K562 (cell line): ENCODE measurements at regions not wholly inside any gene's neighbourhood (a gene's known extent, or its start where the extent isn't known, plus 50 kb on each side); places are given as distances from the start of the nearest gene placed in this dataset.

Source experiments
- ATAC-seq: fragments of 200-7000 bp; cut with Tn5 transposase; 3 replicates; pipeline ENCODE4 v1.9.1; 2020; ENCODE audit warnings: moderate library complexity
- BruUV-seq: library from RNA; stranded (reverse); fragments of 400-500 nt; replicated peaks from 2 replicates; lab custom pipeline; 2021; lab: Mats Ljungman, UMichigan
- CTCF ChIA-PET: fragments of 300-600 bp; formaldehyde crosslinking; extraction: SDS; loops from one replicate; lab custom pipeline; 2021; ENCODE audit warnings: low intra/inter-chr PET ratio; lab: Yijun Ruan, JAX
- POLR2A ChIA-PET: fragments of 300-600, 350-650 bp; sonication (Branson Sonifier 250); formaldehyde crosslinking; extraction: SDS; loops from one replicate; lab custom pipeline; 2021; ENCODE audit warnings: antibody characterized with exemption, inconsistent platforms; lab: Yijun Ruan, JAX
- DNase-seq, 4 experiments: peaks; one replicate each; pipeline versions ENCODE4 v3.0.0 to v3.0.0-alpha.2; 2011 to 2018; ENCODE audit warnings: low spot score in 3 of 4, mixed read lengths in 3 of 4; ENCODE audit errors: extremely low read depth in 1 of 4
- FAIRE-seq: peaks from 2 replicates; lab custom pipeline; 2011; peaks lifted over from hg19 to GRCh38; lab: Jason Lieb, UNC
- H2AFZ ChIP-seq: 2 replicates; pipeline ENCODE4 v1.6.0; 2011; ENCODE audit warnings: low read depth, low read length, control low read depth, inconsistent platforms
- H3K27ac ChIP-seq: fragments of 200-600 bp; 3 replicates; pipeline ENCODE4 v1.8.0; 2011; ENCODE audit warnings: low read depth, mild to moderate bottlenecking, control low read depth, inconsistent platforms, low read length, moderate library complexity, mixed read lengths; ENCODE audit errors: extremely low read depth
- H3K27me3 ChIP-seq, 2 experiments: fragments of 300-600 bp in 1 of 2; 2 replicates in 1 of 2; 3 replicates in 1 of 2; pipeline versions ENCODE4 v1.6.0 to v1.8.0; 2011; ENCODE audit warnings: inconsistent platforms in 2 of 2, low read length in 2 of 2, mild to moderate bottlenecking in 1 of 2, mixed read lengths in 1 of 2, moderate library complexity in 1 of 2; ENCODE audit not compliant: control insufficient read depth in 2 of 2, insufficient read depth in 2 of 2
- H3K36me3 ChIP-seq: fragments of 300-600 bp; 3 replicates; pipeline ENCODE4 v1.8.0; 2011; ENCODE audit warnings: mild to moderate bottlenecking, low read length, inconsistent platforms; ENCODE audit not compliant: control insufficient read depth, insufficient read depth
- H3K4me1 ChIP-seq, 2 experiments: fragments of 200-600 bp in 1 of 2; replicated peaks in 1 of 2; 2 replicates in 1 of 2; 3 replicates in 1 of 2; pipeline versions ENCODE4 v1.5.1 to v1.8.0; 2011; ENCODE audit warnings: inconsistent platforms in 2 of 2, low read length in 2 of 2, mild to moderate bottlenecking in 1 of 2, mixed read lengths in 1 of 2, moderate library complexity in 1 of 2; ENCODE audit not compliant: control insufficient read depth in 2 of 2, insufficient read depth in 2 of 2
- H3K4me2 ChIP-seq: 2 replicates; pipeline ENCODE4 v1.6.1; 2011; ENCODE audit warnings: low read length, control low read depth, inconsistent platforms, mixed read lengths; ENCODE audit not compliant: insufficient read depth
- H3K4me3 ChIP-seq: fragments of 200-600 bp; sonication (generic), shearing (Covaris generic); 2 replicates; pipeline ENCODE4 v1.5.1; 2016; ENCODE audit warnings: control low read depth, inconsistent platforms
- H3K79me2 ChIP-seq: fragments of 200-600 bp; 3 replicates; pipeline ENCODE4 v1.8.0; 2011; ENCODE audit warnings: low read length, inconsistent platforms; ENCODE audit not compliant: control insufficient read depth, insufficient read depth
- H3K9ac ChIP-seq, 2 experiments: 2 replicates each; pipeline versions ENCODE4 v1.6.0 to v1.6.1; 2011; ENCODE audit warnings: low read depth in 2 of 2, low read length in 2 of 2, control low read depth in 1 of 2, inconsistent platforms in 1 of 2, mild to moderate bottlenecking in 1 of 2, mixed read lengths in 1 of 2; ENCODE audit not compliant: insufficient read depth in 1 of 2
- H3K9me1 ChIP-seq: one replicate; pipeline ENCODE4 v1.6.0; 2011; ENCODE audit warnings: inconsistent platforms, mild to moderate bottlenecking, low read length, moderate library complexity; ENCODE audit not compliant: control insufficient read depth, insufficient read depth
- H3K9me3 ChIP-seq: replicated peaks from 2 replicates; pipeline ENCODE4 v1.5.1; 2011; ENCODE audit warnings: low read depth, low read length, inconsistent platforms; ENCODE audit not compliant: control insufficient read depth, insufficient read depth
- H4K20me1 ChIP-seq: replicated peaks from 2 replicates; pipeline ENCODE4 v1.6.1; 2011; ENCODE audit warnings: low read length, inconsistent platforms, mixed read lengths; ENCODE audit not compliant: control insufficient read depth, insufficient read depth
- BACH1 ChIP-seq: fragments of 200-800 bp; sonication (Bioruptor generic); IDR thresholded peaks from 2 replicates; pipeline ENCODE4 v1.6.1; 2016; ENCODE audit warnings: missing genetic modification characterization, missing compliant biosample characterization
- HDGF ChIP-seq: fragments of 450-650 bp; IDR thresholded peaks from 2 replicates; pipeline ENCODE4 v1.6.1; 2016
- ZNF146 ChIP-seq: IDR thresholded peaks from one replicate; pipeline ENCODE4 v1.6.1; 2018; ENCODE audit warnings: missing compliant biosample characterization; ENCODE audit not compliant: unreplicated experiment
- WGBS: fragments of 100-300 bp; shearing (Covaris generic); methylation state at CpG from one replicate; pipeline ENCODE4 v1.1.6; 2016; ENCODE audit warnings: low coverage, mixed read lengths; ENCODE audit not compliant: insufficient coverage; ENCODE audit errors: missing lambda C conversion rate; 5-methylcytosine and 5-hydroxymethylcytosine counted together
- in situ Hi-C: fragments of 300-500 bp; cut with MboI; formaldehyde crosslinking; loops from 4 replicates; pipeline ENCODE4 v1.15.0; 2018; ENCODE audit warnings: inconsistent platforms, mixed read lengths
- intact Hi-C: fragments of 100-400 bp; cut with micrococcal nuclease; formaldehyde crosslinking; loops from 2 replicates; pipeline ENCODE4 v1.14.2; 2022
- TF ChIP-seq, protein P1 (sequence below), 3 experiments: IDR thresholded peaks in 2 of 3; conservative IDR thresholded peaks in 1 of 3; 2 replicates each; pipeline ENCODE4 v1.5.1; 2011 to 2012; ENCODE audit warnings: low read length in 3 of 3, mild to moderate bottlenecking in 3 of 3, control low read depth in 2 of 3, improper control_type of control experiment in 1 of 3, inconsistent platforms in 1 of 3, low read depth in 1 of 3, mixed read lengths in 1 of 3, moderate library complexity in 1 of 3; ENCODE audit not compliant: insufficient read depth in 2 of 3
- TF ChIP-seq, protein P2 (sequence below): fragments of 450-650 bp; formaldehyde crosslinking; IDR thresholded peaks from 2 replicates; pipeline ENCODE4 v1.4.0; 2020; ENCODE audit warnings: mild to moderate bottlenecking, moderate library complexity

DNA sequence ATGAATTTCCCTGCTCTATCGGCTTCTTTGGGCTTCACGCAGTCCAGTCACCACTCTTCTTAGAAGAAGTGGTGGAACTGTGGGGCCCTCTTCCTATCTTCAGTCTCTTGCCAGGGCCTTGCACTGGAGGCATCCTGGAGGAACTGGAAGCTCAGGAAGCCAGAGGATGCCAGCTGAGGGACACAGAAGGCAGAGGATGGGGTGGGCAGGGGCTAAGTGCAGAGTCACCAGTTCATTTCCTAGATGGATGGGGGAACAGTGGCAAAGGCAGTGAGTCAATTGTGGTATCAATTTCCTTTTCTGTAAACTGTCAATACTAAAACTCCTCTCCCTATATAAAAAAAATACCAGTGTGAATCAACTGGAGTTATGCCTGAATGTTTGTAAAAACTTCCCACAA is 419.7 kb downstream of the KLF12 start:
- Histone ChIP-seq H3K9ac (no peak overlapping the region), H3K27me3 (no peaks in the 10 kb centered on the region; a peak in 1 of 5 replicates), H3K79me2 (no peaks in the 10 kb centered on the region), H3K9me1 (no peaks in the 10 kb centered on the region), H3K27ac (no peak overlapping the region), H3K4me1 (no peaks in the 10 kb centered on the region), H3K36me3 (no peaks in the 10 kb centered on the region), H4K20me1 (no peaks in the 10 kb centered on the region), H2AFZ (no peak overlapping the region), H3K4me2 (no peak overlapping the region), H3K9me3 (no peaks in the 10 kb centered on the region), H3K4me3 (no peak overlapping the region)
- TF ChIP-seq HDGF (no peak), ZNF146 (no peak), BACH1 (tag) (no peak)
- CTCF ChIA-PET: no interaction called here
- POLR2A ChIA-PET: no interaction called here
- BruUV-seq: no TSS peak
- FAIRE-seq (no peak), ATAC-seq (no peak), DNase-seq (no peak)
- intact Hi-C loops: no loop called here
- in situ Hi-C loops: loop anchor here (25.0 kb wide), 1 partner anchor 902 kb away; no protein-coding TSS in a partner anchor
- 0% methylated on average over 2 of the region's 2 CpGs for WGBS

DNA sequence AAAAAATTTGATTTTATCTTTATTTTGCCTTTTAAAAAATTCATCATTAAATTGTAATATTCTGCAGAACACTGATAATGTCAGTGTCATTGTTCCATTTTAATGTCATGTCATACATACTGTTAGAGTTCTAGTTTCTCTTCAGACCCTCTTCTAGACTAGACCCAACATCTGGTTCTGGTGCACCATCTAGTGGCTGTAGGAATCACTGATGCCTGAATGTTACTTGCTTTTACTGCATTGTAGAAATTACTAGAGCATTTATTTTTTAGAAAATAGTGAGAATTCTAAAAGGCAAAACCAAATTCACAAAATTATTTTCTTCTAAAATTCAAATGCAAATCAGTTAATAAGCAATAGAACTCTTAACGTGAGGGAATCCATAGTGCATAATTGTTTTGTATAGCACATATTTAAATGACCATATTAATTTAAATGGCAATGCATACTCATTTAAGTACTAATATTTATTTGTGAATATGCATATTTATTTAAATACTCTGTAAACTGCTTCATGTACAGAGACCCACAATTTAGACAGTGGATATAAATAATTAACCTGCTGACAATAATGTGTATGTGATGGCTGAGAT is 425.7 kb downstream of the KLF12 start:
- CTCF ChIA-PET: interaction anchor here (0.6 to 0.7 kb wide), 2 partner anchors 635 to 865 kb away, joined by 3 read pairs; no protein-coding TSS in a partner anchor
- BruUV-seq: no TSS peak
- TF ChIP-seq, protein P1, sequence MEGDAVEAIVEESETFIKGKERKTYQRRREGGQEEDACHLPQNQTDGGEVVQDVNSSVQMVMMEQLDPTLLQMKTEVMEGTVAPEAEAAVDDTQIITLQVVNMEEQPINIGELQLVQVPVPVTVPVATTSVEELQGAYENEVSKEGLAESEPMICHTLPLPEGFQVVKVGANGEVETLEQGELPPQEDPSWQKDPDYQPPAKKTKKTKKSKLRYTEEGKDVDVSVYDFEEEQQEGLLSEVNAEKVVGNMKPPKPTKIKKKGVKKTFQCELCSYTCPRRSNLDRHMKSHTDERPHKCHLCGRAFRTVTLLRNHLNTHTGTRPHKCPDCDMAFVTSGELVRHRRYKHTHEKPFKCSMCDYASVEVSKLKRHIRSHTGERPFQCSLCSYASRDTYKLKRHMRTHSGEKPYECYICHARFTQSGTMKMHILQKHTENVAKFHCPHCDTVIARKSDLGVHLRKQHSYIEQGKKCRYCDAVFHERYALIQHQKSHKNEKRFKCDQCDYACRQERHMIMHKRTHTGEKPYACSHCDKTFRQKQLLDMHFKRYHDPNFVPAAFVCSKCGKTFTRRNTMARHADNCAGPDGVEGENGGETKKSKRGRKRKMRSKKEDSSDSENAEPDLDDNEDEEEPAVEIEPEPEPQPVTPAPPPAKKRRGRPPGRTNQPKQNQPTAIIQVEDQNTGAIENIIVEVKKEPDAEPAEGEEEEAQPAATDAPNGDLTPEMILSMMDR (IDR thresholded peaks at IDR 0.05 in 2 of 3, conservative IDR thresholded peaks at IDR 0.05 in 1 of 3; ENCODE audit: insufficient read depth in 2 of 3, low read depth in 1 of 3, low read length in 3 of 3): peak in 2 of 3 experiments; percentile 53 to 70; a peak in 4 of 6 replicates
- TF ChIP-seq, protein P2, sequence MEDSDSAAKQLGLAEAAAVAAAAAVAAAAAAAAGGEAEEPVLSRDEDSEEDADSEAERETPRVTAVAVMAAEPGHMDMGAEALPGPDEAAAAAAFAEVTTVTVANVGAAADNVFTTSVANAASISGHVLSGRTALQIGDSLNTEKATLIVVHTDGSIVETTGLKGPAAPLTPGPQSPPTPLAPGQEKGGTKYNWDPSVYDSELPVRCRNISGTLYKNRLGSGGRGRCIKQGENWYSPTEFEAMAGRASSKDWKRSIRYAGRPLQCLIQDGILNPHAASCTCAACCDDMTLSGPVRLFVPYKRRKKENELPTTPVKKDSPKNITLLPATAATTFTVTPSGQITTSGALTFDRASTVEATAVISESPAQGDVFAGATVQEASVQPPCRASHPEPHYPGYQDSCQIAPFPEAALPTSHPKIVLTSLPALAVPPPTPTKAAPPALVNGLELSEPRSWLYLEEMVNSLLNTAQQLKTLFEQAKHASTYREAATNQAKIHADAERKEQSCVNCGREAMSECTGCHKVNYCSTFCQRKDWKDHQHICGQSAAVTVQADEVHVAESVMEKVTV (CRISPR knock-in tag): 0 out of 2 replicates have a peak, but pooled peaks have one; percentile 46

More for the DNA sequence above, 425.7 kb downstream of the KLF12 start:
- H3K4me3 ChIP-seq: no peak overlapping the region
- no peaks in the 10 kb centered on the region for H3K4me1 ChIP-seq
- H3K27ac ChIP-seq: no peak overlapping the region
- no peaks in the 10 kb centered on the region for H3K9me1 ChIP-seq
- no peaks in the 10 kb centered on the region for H4K20me1 ChIP-seq
- no peaks in the 10 kb centered on the region for H3K36me3 ChIP-seq
- H3K27me3 ChIP-seq: no peaks in the 10 kb centered on the region
- no peak overlapping the region for H3K4me2 ChIP-seq
- ATAC-seq (peak; percentile 85), DNase-seq (peak; percentile 29 to 56 (median 34)), FAIRE-seq (peak; percentile 49)
- POLR2A ChIA-PET: no interaction called here
- H2AFZ ChIP-seq: no peak overlapping the region
- 0% methylated on average over 1 of the region's 1 CpG for WGBS
- intact Hi-C loops: loop anchor here (5.0 to 10.0 kb wide), 2 partner anchors 424 to 866 kb away; no protein-coding TSS in a partner anchor
- no peak overlapping the region for H3K9ac ChIP-seq
- H3K9me3 ChIP-seq: no peaks in the 10 kb centered on the region
- in situ Hi-C loops: loop anchor here (25.0 kb wide), 1 partner anchor 896 kb away; no protein-coding TSS in a partner anchor
- no peaks in the 10 kb centered on the region for H3K79me2 ChIP-seq
